ENCODE measurements at regions not wholly inside any gene's neighbourhood (a gene's known extent, or its start where the extent isn't known, plus 50 kb on each side); places are given as distances from the start of the nearest gene placed in this dataset.
"Not testable (repeated sequence)": the region's sequence is repeated elsewhere in the genome, so short reads cannot be mapped to it uniquely, and the experiment has no call there.

GRCh38 chr2:160574468-160575140 lies 81.0 kb upstream of the RBMS1 start:
- no peak overlapping the region for H3K4me3 ChIP-seq (ENCODE audit: low read depth, low read length)
- TF ChIP-seq, protein P1, sequence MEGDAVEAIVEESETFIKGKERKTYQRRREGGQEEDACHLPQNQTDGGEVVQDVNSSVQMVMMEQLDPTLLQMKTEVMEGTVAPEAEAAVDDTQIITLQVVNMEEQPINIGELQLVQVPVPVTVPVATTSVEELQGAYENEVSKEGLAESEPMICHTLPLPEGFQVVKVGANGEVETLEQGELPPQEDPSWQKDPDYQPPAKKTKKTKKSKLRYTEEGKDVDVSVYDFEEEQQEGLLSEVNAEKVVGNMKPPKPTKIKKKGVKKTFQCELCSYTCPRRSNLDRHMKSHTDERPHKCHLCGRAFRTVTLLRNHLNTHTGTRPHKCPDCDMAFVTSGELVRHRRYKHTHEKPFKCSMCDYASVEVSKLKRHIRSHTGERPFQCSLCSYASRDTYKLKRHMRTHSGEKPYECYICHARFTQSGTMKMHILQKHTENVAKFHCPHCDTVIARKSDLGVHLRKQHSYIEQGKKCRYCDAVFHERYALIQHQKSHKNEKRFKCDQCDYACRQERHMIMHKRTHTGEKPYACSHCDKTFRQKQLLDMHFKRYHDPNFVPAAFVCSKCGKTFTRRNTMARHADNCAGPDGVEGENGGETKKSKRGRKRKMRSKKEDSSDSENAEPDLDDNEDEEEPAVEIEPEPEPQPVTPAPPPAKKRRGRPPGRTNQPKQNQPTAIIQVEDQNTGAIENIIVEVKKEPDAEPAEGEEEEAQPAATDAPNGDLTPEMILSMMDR (conservative IDR thresholded peaks at IDR 0.05; ENCODE audit: low read depth, low read length): no peak
- DNase-seq (ENCODE audit: low read depth): peak; percentile 30

GRCh38 chr2:160575368-160575767 lies 81.8 kb upstream of the RBMS1 start:
- no peak for DNase-seq (ENCODE audit: low read depth)
- no peak overlapping the region for H3K4me3 ChIP-seq (ENCODE audit: low read depth, low read length)
- TF ChIP-seq, protein P1 (conservative IDR thresholded peaks at IDR 0.05; ENCODE audit: low read depth, low read length): no peak

GRCh38 chr2:160576054-160576499 lies 82.5 kb upstream of the RBMS1 start:
- H3K4me3 ChIP-seq (ENCODE audit: low read depth, low read length): no peak overlapping the region
- TF ChIP-seq, protein P1 (conservative IDR thresholded peaks at IDR 0.05; ENCODE audit: low read depth, low read length): no peak
- DNase-seq (ENCODE audit: low read depth): no peak

DNA sequence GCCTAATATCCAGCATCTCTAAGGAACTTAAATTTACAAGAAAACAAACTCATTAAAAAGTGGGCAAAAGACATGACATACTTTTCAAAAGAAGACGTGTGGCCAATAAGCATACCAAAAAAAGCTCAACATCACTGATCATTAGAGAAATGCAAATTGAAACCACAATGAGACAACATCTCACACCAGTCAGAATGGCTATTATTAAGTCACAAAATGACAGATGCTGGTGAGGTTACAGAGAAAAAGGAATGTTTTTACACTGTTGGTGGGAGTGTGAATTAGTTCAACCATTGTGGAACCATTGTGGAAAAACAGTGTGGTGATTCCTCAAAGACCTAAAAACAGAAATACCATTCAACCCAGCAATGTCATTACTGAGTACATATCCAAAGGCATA lies 83.5 kb upstream of the RBMS1 start:
- DNase-seq (ENCODE audit: low read depth); H3K4me3 ChIP-seq (ENCODE audit: low read depth, low read length): not testable (repeated sequence)

DNA sequence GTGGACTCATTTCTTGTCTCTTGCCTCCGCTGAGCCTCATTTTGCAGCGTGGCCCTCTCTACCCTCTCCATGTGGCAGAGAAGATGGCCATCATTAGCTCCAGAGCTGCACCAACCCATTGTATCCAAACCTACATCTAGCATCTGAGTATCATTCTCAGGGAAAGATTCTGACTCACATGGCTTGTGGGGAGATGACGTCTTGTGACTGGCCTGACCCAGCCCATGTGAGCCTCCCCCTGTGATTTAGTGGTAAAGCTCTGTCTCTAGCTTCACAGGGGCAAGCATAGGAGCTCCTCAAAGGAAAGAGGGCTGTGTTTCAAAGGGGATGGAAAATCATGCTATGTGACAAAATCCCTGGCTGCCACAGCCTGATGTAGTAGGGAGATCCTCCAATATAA lies 87.4 kb upstream of the RBMS1 start:
- no peak for DNase-seq (ENCODE audit: low read depth)
- TF ChIP-seq, protein P1 (conservative IDR thresholded peaks at IDR 0.05; ENCODE audit: low read depth, low read length): no peak
- no peak overlapping the region for H3K4me3 ChIP-seq (ENCODE audit: low read depth, low read length)

DNA sequence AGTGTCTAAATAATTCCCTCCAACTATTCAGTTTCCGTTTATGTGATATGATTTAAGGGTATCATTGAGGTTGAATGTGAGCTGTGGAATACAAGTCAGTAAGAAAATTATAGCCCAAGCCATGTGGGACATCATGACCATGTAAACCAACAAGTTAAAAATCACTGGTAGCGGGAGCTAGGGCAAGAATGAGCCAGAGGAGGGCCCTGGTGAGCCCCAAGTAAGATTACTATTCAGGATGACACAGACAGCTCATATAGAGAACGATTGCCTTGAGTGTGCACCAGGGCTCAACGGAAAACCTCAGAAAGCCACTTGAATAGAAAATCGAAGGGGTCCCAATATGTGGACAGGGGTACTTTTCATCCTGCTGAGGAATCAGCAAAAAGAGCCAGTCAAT lies 87.8 kb upstream of the RBMS1 start:
- TF ChIP-seq, protein P1 (conservative IDR thresholded peaks at IDR 0.05; ENCODE audit: low read depth, low read length): no peak
- no peak overlapping the region for H3K4me3 ChIP-seq (ENCODE audit: low read depth, low read length)
- DNase-seq (ENCODE audit: low read depth): no peak

GRCh38 chr2:160582081-160582480 lies 88.5 kb upstream of the RBMS1 start:
- no peak for DNase-seq (ENCODE audit: low read depth)
- no peak overlapping the region for H3K4me3 ChIP-seq (ENCODE audit: low read depth, low read length)
- TF ChIP-seq, protein P1 (conservative IDR thresholded peaks at IDR 0.05; ENCODE audit: low read depth, low read length): no peak

All from epithelial cell of proximal tubule (primary cell).